Erythroblast (primary cell): ENCODE measurements at regions not wholly inside any gene's neighbourhood (a gene's known extent, or its start where the extent isn't known, plus 50 kb on each side); places are given as distances from the start of the nearest gene placed in this dataset.

Source experiments
- GATA1 ChIP-seq: IDR thresholded peaks from 2 replicates; pipeline ENCODE4 v1.6.1; 2011; ENCODE audit warnings: low read depth, mild to moderate bottlenecking, control low read depth, low read length, moderate library complexity
- POLR2A ChIP-seq: IDR thresholded peaks from 2 replicates; pipeline ENCODE4 v1.6.1; 2011; ENCODE audit warnings: mild to moderate bottlenecking, low read length

DNA sequence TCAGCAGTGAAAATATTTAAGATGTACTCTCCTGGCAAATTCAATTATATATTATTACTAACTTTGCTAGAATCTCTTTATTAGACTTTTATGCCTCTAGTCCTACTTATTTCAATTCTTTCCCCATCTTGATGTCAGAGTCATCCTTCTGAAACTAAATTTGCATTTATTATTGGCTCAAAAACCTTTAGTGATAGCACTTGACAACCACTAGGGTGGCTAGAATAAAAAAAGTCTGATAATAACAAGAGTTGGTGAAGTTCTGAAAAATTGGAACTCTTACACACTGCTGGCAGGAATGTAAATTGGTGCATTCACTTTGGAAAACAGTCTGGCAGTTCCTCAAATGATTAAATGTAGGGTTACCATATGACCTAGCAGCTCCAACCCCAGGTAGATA lies 73.8 kb downstream of the LSMEM1 start:
- TF ChIP-seq POLR2A (no peak), GATA1 (no peak)
